ENCODE measurements at regions not wholly inside any gene's neighbourhood (a gene's known extent, or its start where the extent isn't known, plus 50 kb on each side); places are given as distances from the start of the nearest gene placed in this dataset.
A peak's percentile ranks its signal among the peaks of the same experiment; 100 is the strongest.

DNA sequence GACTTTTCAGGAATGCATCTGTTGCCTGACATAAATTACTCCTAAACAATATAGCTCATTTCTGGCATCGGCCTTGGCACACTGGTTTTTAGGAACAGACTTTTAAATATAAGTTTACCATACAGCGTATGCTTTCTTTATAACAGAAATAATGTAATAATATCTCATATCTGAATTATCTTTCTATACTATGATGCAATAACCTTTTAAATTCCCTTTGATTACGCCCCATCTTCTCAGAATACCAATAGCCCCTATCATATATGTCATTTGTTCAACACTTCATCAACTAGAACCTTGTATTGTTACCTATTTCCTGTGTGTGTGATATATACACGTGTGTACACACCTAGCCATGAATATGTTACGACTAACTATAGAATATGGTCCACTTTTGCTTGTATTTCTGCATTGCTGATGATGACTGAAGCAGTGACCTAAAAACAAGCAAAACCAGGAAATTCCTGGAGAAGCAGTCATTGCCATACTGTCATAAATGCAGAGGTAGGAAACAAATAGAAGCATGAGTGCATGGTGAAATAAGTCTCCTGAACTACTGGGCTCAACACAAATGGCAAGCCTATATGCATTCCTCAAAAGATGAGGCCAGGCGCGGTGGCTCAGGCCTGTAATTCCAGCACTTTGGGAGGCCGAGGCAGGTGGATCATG lies 618.4 kb upstream of the NRP1 start:
- DNase-seq (ENCODE audit: insufficient read length, low spot score, missing footprints): peak; percentile 9
- Histone ChIP-seq H3K9me3 (ENCODE audit: low read depth, low read length) (no peaks in the 10 kb centered on the region), H2AFZ (ENCODE audit: low read length) (no peak overlapping the region), H3K4me1 (ENCODE audit: insufficient read depth, low read length) (no peaks in the 10 kb centered on the region), H3K27me3 (ENCODE audit: insufficient read depth, low read length) (no peaks in the 10 kb centered on the region), H3K79me2 (ENCODE audit: insufficient read depth, low read length) (no peaks in the 10 kb centered on the region), H3K36me3 (ENCODE audit: insufficient read depth, low read length) (no peaks in the 10 kb centered on the region), H4K20me1 (ENCODE audit: insufficient read depth, low read length) (no peaks in the 10 kb centered on the region), H3K4me2 (ENCODE audit: insufficient read depth, low read length) (no peak overlapping the region), H3K27ac (ENCODE audit: low read depth, low read length) (no peak overlapping the region), H3K4me3 (ENCODE audit: insufficient read depth, low read length) (no peak overlapping the region)
- TF ChIP-seq, protein P1, sequence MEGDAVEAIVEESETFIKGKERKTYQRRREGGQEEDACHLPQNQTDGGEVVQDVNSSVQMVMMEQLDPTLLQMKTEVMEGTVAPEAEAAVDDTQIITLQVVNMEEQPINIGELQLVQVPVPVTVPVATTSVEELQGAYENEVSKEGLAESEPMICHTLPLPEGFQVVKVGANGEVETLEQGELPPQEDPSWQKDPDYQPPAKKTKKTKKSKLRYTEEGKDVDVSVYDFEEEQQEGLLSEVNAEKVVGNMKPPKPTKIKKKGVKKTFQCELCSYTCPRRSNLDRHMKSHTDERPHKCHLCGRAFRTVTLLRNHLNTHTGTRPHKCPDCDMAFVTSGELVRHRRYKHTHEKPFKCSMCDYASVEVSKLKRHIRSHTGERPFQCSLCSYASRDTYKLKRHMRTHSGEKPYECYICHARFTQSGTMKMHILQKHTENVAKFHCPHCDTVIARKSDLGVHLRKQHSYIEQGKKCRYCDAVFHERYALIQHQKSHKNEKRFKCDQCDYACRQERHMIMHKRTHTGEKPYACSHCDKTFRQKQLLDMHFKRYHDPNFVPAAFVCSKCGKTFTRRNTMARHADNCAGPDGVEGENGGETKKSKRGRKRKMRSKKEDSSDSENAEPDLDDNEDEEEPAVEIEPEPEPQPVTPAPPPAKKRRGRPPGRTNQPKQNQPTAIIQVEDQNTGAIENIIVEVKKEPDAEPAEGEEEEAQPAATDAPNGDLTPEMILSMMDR (IDR thresholded peaks at IDR 0.05; ENCODE audit: extremely low read depth, low read depth, low read length): no peak

DNA sequence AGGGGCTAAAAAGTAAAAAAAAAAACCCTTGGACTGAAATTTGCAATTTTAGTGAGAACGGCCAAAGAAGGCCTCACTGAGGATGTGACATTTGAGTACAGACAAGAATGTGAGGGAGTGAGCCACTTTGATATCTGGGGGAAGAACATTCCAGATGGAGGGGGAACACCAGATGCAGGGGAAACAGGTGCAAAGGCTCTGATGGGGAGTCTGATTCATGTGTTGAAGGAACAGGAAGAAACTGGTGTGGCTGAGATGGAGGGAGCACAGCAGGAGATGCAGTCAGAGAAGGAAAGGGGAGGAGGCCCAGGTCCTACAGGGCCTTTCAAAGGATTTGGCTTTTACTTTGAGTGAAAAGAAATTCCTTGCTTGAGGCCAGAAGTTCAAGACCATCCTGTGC lies 615.7 kb upstream of the NRP1 start:
- Histone ChIP-seq H3K4me3 (ENCODE audit: insufficient read depth, low read length) (no peak overlapping the region), H3K79me2 (ENCODE audit: insufficient read depth, low read length) (no peaks in the 10 kb centered on the region), H3K4me1 (ENCODE audit: insufficient read depth, low read length) (no peaks in the 10 kb centered on the region), H3K27ac (ENCODE audit: low read depth, low read length) (no peak overlapping the region), H4K20me1 (ENCODE audit: insufficient read depth, low read length) (no peaks in the 10 kb centered on the region), H2AFZ (ENCODE audit: low read length) (no peak overlapping the region), H3K27me3 (ENCODE audit: insufficient read depth, low read length) (no peaks in the 10 kb centered on the region), H3K4me2 (ENCODE audit: insufficient read depth, low read length) (no peak overlapping the region), H3K9me3 (ENCODE audit: low read depth, low read length) (no peaks in the 10 kb centered on the region), H3K36me3 (ENCODE audit: insufficient read depth, low read length) (no peaks in the 10 kb centered on the region)
- no peak for DNase-seq (ENCODE audit: insufficient read length, low spot score, missing footprints)
- TF ChIP-seq, protein P1 (IDR thresholded peaks at IDR 0.05; ENCODE audit: extremely low read depth, low read depth, low read length): no peak

DNA sequence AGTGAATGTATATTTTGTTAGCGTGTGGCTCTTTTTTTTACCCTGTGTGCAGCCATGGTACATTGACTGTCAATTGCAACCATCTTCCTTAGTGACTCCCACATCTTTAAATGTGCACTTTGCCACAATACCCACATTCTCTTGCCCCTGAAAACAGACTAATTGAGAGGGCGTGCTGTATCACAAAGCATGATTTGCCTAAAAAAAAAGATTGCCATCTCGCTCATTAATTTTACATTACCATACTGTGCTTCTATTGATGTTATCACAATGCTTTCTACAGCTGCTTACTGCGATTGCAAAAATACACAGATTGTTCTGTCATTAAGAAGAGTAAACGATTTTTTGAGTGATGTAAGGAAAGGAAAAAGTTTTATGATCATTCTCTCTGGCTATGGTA lies 613.1 kb upstream of the NRP1 start:
- Histone ChIP-seq H4K20me1 (ENCODE audit: insufficient read depth, low read length) (no peaks in the 10 kb centered on the region), H3K79me2 (ENCODE audit: insufficient read depth, low read length) (no peaks in the 10 kb centered on the region), H3K27me3 (ENCODE audit: insufficient read depth, low read length) (peaks cover 6% of the 10 kb centered on the region), H3K4me3 (ENCODE audit: insufficient read depth, low read length) (no peak overlapping the region), H3K4me1 (ENCODE audit: insufficient read depth, low read length) (no peaks in the 10 kb centered on the region), H3K4me2 (ENCODE audit: insufficient read depth, low read length) (no peak overlapping the region), H3K9me3 (ENCODE audit: low read depth, low read length) (no peaks in the 10 kb centered on the region), H3K27ac (ENCODE audit: low read depth, low read length) (no peak overlapping the region), H3K36me3 (ENCODE audit: insufficient read depth, low read length) (no peaks in the 10 kb centered on the region), H2AFZ (ENCODE audit: low read length) (no peak overlapping the region)
- no peak for DNase-seq (ENCODE audit: insufficient read length, low spot score, missing footprints)
- TF ChIP-seq, protein P1 (IDR thresholded peaks at IDR 0.05; ENCODE audit: extremely low read depth, low read depth, low read length): no peak

DNA sequence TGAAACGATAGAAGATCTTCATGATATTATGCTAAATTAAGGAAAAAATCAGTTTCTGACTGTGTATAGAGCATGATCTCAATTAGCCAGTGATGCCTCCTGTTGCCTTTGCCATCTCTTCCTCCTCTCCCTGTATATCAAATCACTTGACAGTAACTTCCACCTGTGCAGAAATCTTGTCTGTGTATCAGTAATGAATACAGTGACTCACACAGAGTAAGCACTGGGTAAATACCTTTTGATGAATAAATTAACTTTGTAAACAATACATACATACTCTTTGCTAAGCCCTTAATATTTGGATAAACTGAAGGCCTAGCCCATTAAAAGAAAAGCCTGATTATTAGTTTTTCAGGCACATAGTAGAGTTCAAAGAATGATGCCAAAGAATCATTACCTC lies 610.6 kb upstream of the NRP1 start:
- H3K27me3 ChIP-seq (ENCODE audit: insufficient read depth, low read length): peaks cover 6% of the 10 kb centered on the region
- H3K4me2 ChIP-seq (ENCODE audit: insufficient read depth, low read length): no peak overlapping the region
- TF ChIP-seq, protein P1 (IDR thresholded peaks at IDR 0.05; ENCODE audit: extremely low read depth, low read depth, low read length): no peak
- H2AFZ ChIP-seq (ENCODE audit: low read length): no peak overlapping the region
- no peaks in the 10 kb centered on the region for H3K79me2 ChIP-seq (ENCODE audit: insufficient read depth, low read length)
- no peak for DNase-seq (ENCODE audit: insufficient read length, low spot score, missing footprints)
- H4K20me1 ChIP-seq (ENCODE audit: insufficient read depth, low read length): no peaks in the 10 kb centered on the region
- H3K27ac ChIP-seq (ENCODE audit: low read depth, low read length): no peak overlapping the region
- no peaks in the 10 kb centered on the region for H3K9me3 ChIP-seq (ENCODE audit: low read depth, low read length)
- no peak overlapping the region for H3K4me3 ChIP-seq (ENCODE audit: insufficient read depth, low read length)
- H3K4me1 ChIP-seq (ENCODE audit: insufficient read depth, low read length): no peaks in the 10 kb centered on the region
- H3K36me3 ChIP-seq (ENCODE audit: insufficient read depth, low read length): no peaks in the 10 kb centered on the region

Measured in osteoblast (primary cell).